A549 (cell line): ENCODE measurements at regions not wholly inside any gene's neighbourhood (a gene's known extent, or its start where the extent isn't known, plus 50 kb on each side); places are given as distances from the start of the nearest gene placed in this dataset.

ENCODE experiments used
- ATAC-seq, 2 experiments: fragments of 200-7000 bp in 1 of 2; fragments of >200 bp in 1 of 2; cut with Nextera tagmentation in 1 of 2; cut with Tn5 transposase in 1 of 2; 3 replicates each; pipeline versions ENCODE4 v1.8.0 to v1.9.1; 2018 to 2020; ENCODE audit warnings: mild to moderate bottlenecking in 1 of 2, moderate library complexity in 1 of 2
- CTCF ChIA-PET: fragments of 300-600 bp; sonication (Branson Sonifier 250); formaldehyde crosslinking; extraction: SDS; loops from one replicate; lab custom pipeline; 2021; ENCODE audit warnings: antibody characterized with exemption, inconsistent platforms; lab: Yijun Ruan, JAX
- POLR2A ChIA-PET: fragments of 350-600 bp; formaldehyde crosslinking; extraction: SDS; loops from one replicate; lab custom pipeline; 2021; ENCODE audit warnings: antibody characterized with exemption, inconsistent platforms; lab: Yijun Ruan, JAX
- DNase-seq, 2 experiments: peaks; one replicate each; pipeline versions ENCODE4 v3.0.0 to v3.0.0-alpha.2; 2011 to 2016; ENCODE audit warnings: low read depth in 1 of 2, low spot score in 1 of 2
- FAIRE-seq: peaks from 2 replicates; lab custom pipeline; 2011; peaks lifted over from hg19 to GRCh38; lab: Jason Lieb, UNC
- H3K27ac ChIP-seq, 2 experiments: fragments of >200 bp; sonication (Bioruptor Twin); formaldehyde crosslinking; 3 replicates each; pipeline ENCODE4 v1.5.1; 2016 to 2017
- H3K4me1 ChIP-seq: fragments of >200 bp; sonication (Bioruptor Twin); formaldehyde crosslinking; 3 replicates; pipeline ENCODE4 v1.6.1; 2016
- H3K4me2 ChIP-seq: fragments of >200 bp; sonication (Bioruptor Twin); formaldehyde crosslinking; 3 replicates; pipeline ENCODE4 v1.6.1; 2016
- H3K4me3 ChIP-seq: fragments of >200 bp; sonication (Bioruptor Twin); formaldehyde crosslinking; 3 replicates; pipeline ENCODE4 v1.5.1; 2016
- H3K9me3 ChIP-seq: fragments of >200 bp; sonication (Bioruptor Twin); formaldehyde crosslinking; 3 replicates; pipeline ENCODE4 v1.6.1; 2016
- FOSB ChIP-seq: fragments of 250-450 bp; sonication (Bioruptor Pico); IDR thresholded peaks from 2 replicates; pipeline ENCODE4 v1.5.0; 2020; ENCODE audit warnings: mild to moderate bottlenecking, moderate library complexity
- HOXA7 ChIP-seq: fragments of 250-450 bp; sonication (Bioruptor Pico); IDR thresholded peaks from 2 replicates; pipeline ENCODE4 v1.5.0; 2020; ENCODE audit warnings: mild to moderate bottlenecking, moderate library complexity
- NR3C1 ChIP-seq: fragments of >200 bp; sonication (Bioruptor Twin); formaldehyde crosslinking; IDR thresholded peaks from 3 replicates; pipeline ENCODE4 v1.6.1; 2017
- RNF2 ChIP-seq: fragments of 200-600 bp; sonication (generic); IDR thresholded peaks from 2 replicates; pipeline ENCODE4 v1.6.1; 2016; ENCODE audit warnings: low read depth, mild to moderate bottlenecking, antibody characterized with exemption, moderate library complexity, borderline replicate concordance
- WGBS: methylation state at CpG from one replicate; pipeline ENCODE4 v1.1.6; 2017; ENCODE audit errors: missing lambda C conversion rate; 5-methylcytosine and 5-hydroxymethylcytosine counted together

GRCh38 chr7:66576646-66577045 lies 52.0 kb upstream of the KCTD7 start:
- ChIA-PET CTCF (no interaction called here), POLR2A (no interaction called here)
- no peak for TF ChIP-seq NR3C1
- no peak for TF ChIP-seq RNF2
- no peak for TF ChIP-seq HOXA7 (CRISPR knock-in tag)
- TF ChIP-seq FOSB = no peak
- no peak overlapping the region for H3K4me2 ChIP-seq
- no peaks in the 10 kb centered on the region for H3K9me3 ChIP-seq
- DNase-seq = no peak
- no peak overlapping the region for H3K27ac ChIP-seq
- H3K4me3 ChIP-seq = no peak overlapping the region
- ATAC-seq = no peak
- FAIRE-seq = no peak
- no peaks in the 10 kb centered on the region for H3K4me1 ChIP-seq
- 83% methylated on average over 7 of the region's 7 CpGs for WGBS
